ENCODE measurements at regions not wholly inside any gene's neighbourhood (a gene's known extent, or its start where the extent isn't known, plus 50 kb on each side); places are given as distances from the start of the nearest gene placed in this dataset.
"Not testable (repeated sequence)": the region's sequence is repeated elsewhere in the genome, so short reads cannot be mapped to it uniquely, and the experiment has no call there.

- Histone ChIP-seq H3K27ac (ENCODE audit: low read length) (no peak overlapping the region), H3K9me3 (ENCODE audit: control insufficient read depth, low read depth, low read length) (no peaks in the 10 kb centered on the region), H3K27me3 (ENCODE audit: control insufficient read depth, insufficient read depth, low read length) (no peaks in the 10 kb centered on the region), H3K4me1 (ENCODE audit: control insufficient read depth, insufficient read depth, low read length) (no peaks in the 10 kb centered on the region), H3K4me3 (ENCODE audit: low read length) (no peak overlapping the region), H3K36me3 (ENCODE audit: control insufficient read depth, insufficient read depth, low read length) (no peaks in the 10 kb centered on the region)
- 65% methylated on average over 2 of the region's 5 CpGs for WGBS (ENCODE audit: insufficient coverage, low lambda C conversion rate)
- DNase-seq: no peak
These were observed 78.5 kb upstream of the NAF1 start for GRCh38 chr4:163245044-163245728.

- DNase-seq: no peak
- WGBS (ENCODE audit: insufficient coverage, low lambda C conversion rate): 0% methylated on average over 2 of the region's 2 CpGs
- Histone ChIP-seq H3K4me1 (ENCODE audit: control insufficient read depth, insufficient read depth, low read length) (no peaks in the 10 kb centered on the region), H3K4me3 (ENCODE audit: low read length) (no peak overlapping the region), H3K27ac (ENCODE audit: low read length) (no peak overlapping the region), H3K27me3 (ENCODE audit: control insufficient read depth, insufficient read depth, low read length) (no peaks in the 10 kb centered on the region), H3K36me3 (ENCODE audit: control insufficient read depth, insufficient read depth, low read length) (no peaks in the 10 kb centered on the region), H3K9me3 (ENCODE audit: control insufficient read depth, low read depth, low read length) (no peaks in the 10 kb centered on the region)
These were observed 76.7 kb upstream of the NAF1 start for GRCh38 chr4:163243297-163243981.

GRCh38 chr4:163237856-163238255 lies 71.2 kb upstream of the NAF1 start:
- no peaks in the 10 kb centered on the region for H3K4me1 ChIP-seq (ENCODE audit: control insufficient read depth, insufficient read depth, low read length)
- no peaks in the 10 kb centered on the region for H3K9me3 ChIP-seq (ENCODE audit: control insufficient read depth, low read depth, low read length)
- 100% methylated on average over 1 of the region's 3 CpGs for WGBS (ENCODE audit: insufficient coverage, low lambda C conversion rate)
- no peak overlapping the region for H3K4me3 ChIP-seq (ENCODE audit: low read length)
- no peaks in the 10 kb centered on the region for H3K36me3 ChIP-seq (ENCODE audit: control insufficient read depth, insufficient read depth, low read length)
- no peak for DNase-seq
- H3K27ac ChIP-seq (ENCODE audit: low read length): no peak overlapping the region
- no peaks in the 10 kb centered on the region for H3K27me3 ChIP-seq (ENCODE audit: control insufficient read depth, insufficient read depth, low read length)

- not testable (repeated sequence) for H3K27ac ChIP-seq (ENCODE audit: low read length); H3K36me3 ChIP-seq (ENCODE audit: control insufficient read depth, insufficient read depth, low read length); H3K27me3 ChIP-seq (ENCODE audit: control insufficient read depth, insufficient read depth, low read length); H3K4me3 ChIP-seq (ENCODE audit: low read length); H3K9me3 ChIP-seq (ENCODE audit: control insufficient read depth, low read depth, low read length); H3K4me1 ChIP-seq (ENCODE audit: control insufficient read depth, insufficient read depth, low read length); DNase-seq
- WGBS (ENCODE audit: insufficient coverage, low lambda C conversion rate): no CpG with 5 or more reads among the region's 2 CpGs
These were observed 69.7 kb upstream of the NAF1 start for GRCh38 chr4:163236389-163236788.

- Histone ChIP-seq H3K27me3 (ENCODE audit: control insufficient read depth, insufficient read depth, low read length) (no peaks in the 10 kb centered on the region), H3K36me3 (ENCODE audit: control insufficient read depth, insufficient read depth, low read length) (no peaks in the 10 kb centered on the region), H3K9me3 (ENCODE audit: control insufficient read depth, low read depth, low read length) (no peaks in the 10 kb centered on the region), H3K4me3 (ENCODE audit: low read length) (no peak overlapping the region), H3K27ac (ENCODE audit: low read length) (no peak overlapping the region), H3K4me1 (ENCODE audit: control insufficient read depth, insufficient read depth, low read length) (no peaks in the 10 kb centered on the region)
- DNase-seq: no peak
- 95% methylated on average over 3 of the region's 3 CpGs for WGBS (ENCODE audit: insufficient coverage, low lambda C conversion rate)
These were observed 66.6 kb upstream of the NAF1 start for GRCh38 chr4:163233321-163233720.

GRCh38 chr4:163228648-163229047 lies 62.0 kb upstream of the NAF1 start:
- no peaks in the 10 kb centered on the region for H3K27me3 ChIP-seq (ENCODE audit: control insufficient read depth, insufficient read depth, low read length)
- H3K4me3 ChIP-seq (ENCODE audit: low read length): no peak overlapping the region
- no peak overlapping the region for H3K27ac ChIP-seq (ENCODE audit: low read length)
- no peak for DNase-seq
- H3K9me3 ChIP-seq (ENCODE audit: control insufficient read depth, low read depth, low read length): no peaks in the 10 kb centered on the region
- H3K36me3 ChIP-seq (ENCODE audit: control insufficient read depth, insufficient read depth, low read length): no peaks in the 10 kb centered on the region
- no peaks in the 10 kb centered on the region for H3K4me1 ChIP-seq (ENCODE audit: control insufficient read depth, insufficient read depth, low read length)

- no peaks in the 10 kb centered on the region for H3K9me3 ChIP-seq (ENCODE audit: control insufficient read depth, low read depth, low read length)
- no peak overlapping the region for H3K27ac ChIP-seq (ENCODE audit: low read length)
- no peaks in the 10 kb centered on the region for H3K4me1 ChIP-seq (ENCODE audit: control insufficient read depth, insufficient read depth, low read length)
- DNase-seq: no peak
- WGBS (ENCODE audit: insufficient coverage, low lambda C conversion rate): 71% methylated on average over 1 of the region's 1 CpG
- H3K4me3 ChIP-seq (ENCODE audit: low read length): no peak overlapping the region
- H3K27me3 ChIP-seq (ENCODE audit: control insufficient read depth, insufficient read depth, low read length): no peaks in the 10 kb centered on the region
- H3K36me3 ChIP-seq (ENCODE audit: control insufficient read depth, insufficient read depth, low read length): no peaks in the 10 kb centered on the region
These were observed 54.8 kb upstream of the NAF1 start for GRCh38 chr4:163221467-163221866.

GRCh38 chr4:163217505-163217904 lies 50.8 kb upstream of the NAF1 start:
- no peak for DNase-seq
- Histone ChIP-seq H3K9me3 (ENCODE audit: control insufficient read depth, low read depth, low read length) (no peaks in the 10 kb centered on the region), H3K4me3 (ENCODE audit: low read length) (no peak overlapping the region), H3K27me3 (ENCODE audit: control insufficient read depth, insufficient read depth, low read length) (no peaks in the 10 kb centered on the region), H3K36me3 (ENCODE audit: control insufficient read depth, insufficient read depth, low read length) (no peaks in the 10 kb centered on the region), H3K27ac (ENCODE audit: low read length) (no peak overlapping the region), H3K4me1 (ENCODE audit: control insufficient read depth, insufficient read depth, low read length) (no peaks in the 10 kb centered on the region)
- WGBS (ENCODE audit: insufficient coverage, low lambda C conversion rate): no CpG with 5 or more reads among the region's 3 CpGs
